ENCODE measurements at regions not wholly inside any gene's neighbourhood (a gene's known extent, or its start where the extent isn't known, plus 50 kb on each side); places are given as distances from the start of the nearest gene placed in this dataset.

GRCh38 chr13:67758975-67759374, 528.8 kb upstream of the PCDH9 start:
- TF ChIP-seq CTCF (IDR thresholded peaks at IDR 0.05) (no peak), POLR2A (IDR thresholded peaks at IDR 0.05) (no peak)

All from lower leg skin (tissue), 3 donors.